Ovary (tissue), 3 donors: ENCODE measurements at regions not wholly inside any gene's neighbourhood (a gene's known extent, or its start where the extent isn't known, plus 50 kb on each side); places are given as distances from the start of the nearest gene placed in this dataset.

Experiments
- CTCF ChIP-seq, 3 donors: fragments of 450-650 bp in 2 of 3; fragments of 200-600 bp in 1 of 3; IDR thresholded peaks; one replicate each; pipeline versions ENCODE4 v1.5.1 to v1.8.0; 2016 to 2022; ENCODE audit warnings: antibody characterized with exemption in 3 of 3, mild to moderate bottlenecking in 1 of 3
- EP300 ChIP-seq: sonication (generic); formaldehyde crosslinking; IDR thresholded peaks from one replicate; pipeline ENCODE4 v1.6.1; 2017; ENCODE audit warnings: antibody characterized with exemption
- POLR2A ChIP-seq: fragments of 450-650 bp; IDR thresholded peaks from one replicate; pipeline ENCODE4 v1.6.1; 2017; ENCODE audit warnings: antibody characterized with exemption, mild to moderate bottlenecking, moderate library complexity
- donor health status: DM: no; HTN: no; CAD: no.

GRCh38 chr5:138631096-138631928 is 56.1 kb upstream of the HSPA9 start:
- TF ChIP-seq POLR2A (no peak), CTCF (IDR thresholded peaks at IDR 0.05) (no peak), EP300 (no peak)
